GM21381 (cell line): ENCODE measurements at regions not wholly inside any gene's neighbourhood (a gene's known extent, or its start where the extent isn't known, plus 50 kb on each side); places are given as distances from the start of the nearest gene placed in this dataset.
"Not testable (repeated sequence)": the region's sequence is repeated elsewhere in the genome, so short reads cannot be mapped to it uniquely, and the experiment has no call there.

Source experiments
- ATAC-seq: cut with Tn5 transposase; IDR thresholded peaks from one replicate; pipeline ENCODE4 v1.9.1; 2021; ENCODE audit warnings: mild to moderate bottlenecking, moderate library complexity; ENCODE audit not compliant: unreplicated experiment

GRCh38 chr2:19207452-19207851 is 151.0 kb downstream of the OSR1 start:
- no peak for ATAC-seq

DNA sequence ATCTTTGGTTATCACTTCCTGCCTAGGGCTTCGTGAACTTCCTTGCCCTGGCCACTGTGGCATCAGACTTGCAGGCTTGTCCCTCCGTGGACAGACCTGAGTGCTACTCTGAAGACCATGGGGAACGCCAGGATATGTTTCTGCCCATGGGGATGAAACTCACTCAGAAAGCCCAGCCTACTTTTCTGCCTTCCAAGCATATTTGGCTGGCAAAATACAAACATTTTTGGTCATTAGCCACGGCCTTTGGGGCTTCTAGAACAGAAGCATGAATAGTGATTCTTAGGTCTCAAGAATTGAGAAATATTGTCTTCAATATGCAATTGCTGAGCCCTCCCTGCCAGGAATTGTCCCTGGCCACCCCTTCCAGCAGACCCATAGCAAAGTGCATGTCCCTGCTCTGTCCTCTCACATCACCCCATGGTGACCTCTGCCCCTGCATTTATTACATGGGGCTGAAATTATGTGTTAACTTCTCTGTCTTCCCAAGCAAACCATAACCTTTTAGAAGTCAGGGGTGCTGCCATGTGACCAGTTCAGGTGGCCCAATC is 152.4 kb downstream of the OSR1 start:
- no peak for ATAC-seq

DNA sequence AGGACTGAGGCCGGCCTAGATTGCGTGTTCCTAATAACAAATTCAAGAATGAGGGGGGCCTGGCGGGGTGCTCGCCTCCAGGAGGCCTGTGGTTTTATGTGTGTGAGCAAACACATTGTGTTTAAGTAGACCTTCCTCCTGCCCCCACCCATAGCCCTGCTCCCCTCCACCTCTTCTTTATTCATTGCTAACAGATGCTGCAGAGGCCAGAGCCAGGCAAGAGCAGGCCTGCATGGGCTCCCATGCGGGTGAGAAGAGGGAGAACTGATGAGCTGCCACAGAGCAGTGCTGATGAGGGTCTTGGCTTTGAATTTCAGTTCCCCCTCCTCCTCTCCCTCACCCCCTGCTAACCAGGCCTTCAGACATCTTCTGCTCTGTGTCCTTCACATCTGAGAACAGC is 154.6 kb downstream of the OSR1 start:
- no peak for ATAC-seq

- ATAC-seq, result no peak
These were observed 156.4 kb downstream of the OSR1 start for GRCh38 chr2:19201911-19202462.

GRCh38 chr2:19198381-19198780 is 160.0 kb downstream of the OSR1 start:
- ATAC-seq, result no peak

DNA sequence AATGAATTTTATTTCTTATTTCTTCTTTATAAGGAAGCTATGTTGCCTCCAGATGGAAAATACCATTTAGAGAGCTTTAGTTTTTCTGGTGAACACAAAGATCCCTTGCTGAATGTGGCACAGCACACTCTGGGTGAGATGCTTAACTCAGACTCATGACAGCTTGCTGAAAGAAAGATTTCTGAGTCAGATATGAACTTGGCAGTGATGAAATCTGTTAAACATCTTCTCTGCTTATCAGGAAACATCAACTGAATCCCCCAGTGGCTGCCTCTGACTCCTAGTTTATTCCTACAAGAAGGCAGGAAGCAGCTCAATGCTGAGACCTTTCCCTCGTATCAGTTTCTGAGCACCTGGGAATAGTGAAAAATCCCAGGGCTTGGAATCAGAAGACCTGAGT is 162.8 kb downstream of the OSR1 start:
- ATAC-seq, result no peak

GRCh38 chr2:19189391-19189790 is 169.0 kb downstream of the OSR1 start:
- no peak for ATAC-seq

- ATAC-seq, result no peak
These were observed 171.0 kb downstream of the OSR1 start for GRCh38 chr2:19187323-19188020.

- no peak for ATAC-seq
These were observed 173.3 kb downstream of the OSR1 start for GRCh38 chr2:19185086-19185485.

DNA sequence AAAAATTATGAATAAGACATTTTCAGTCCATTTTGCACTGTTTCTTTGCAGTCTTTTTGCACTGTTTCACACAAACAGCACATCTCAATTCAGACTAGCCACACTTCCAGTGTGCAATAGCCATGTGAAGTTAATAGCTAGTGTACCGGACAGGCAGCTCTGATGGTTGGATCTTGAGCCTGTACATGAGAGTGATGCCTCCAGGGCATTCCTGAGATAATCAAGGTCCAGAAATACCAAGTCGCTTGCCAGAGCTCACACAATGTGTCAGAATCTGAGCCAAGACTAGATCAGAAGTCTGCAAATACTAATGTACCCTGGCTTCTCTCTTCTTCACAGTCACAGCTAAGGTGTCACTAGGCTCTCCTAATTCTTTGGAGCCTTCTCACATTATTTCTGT is 180.2 kb downstream of the OSR1 start:
- ATAC-seq, result no peak

DNA sequence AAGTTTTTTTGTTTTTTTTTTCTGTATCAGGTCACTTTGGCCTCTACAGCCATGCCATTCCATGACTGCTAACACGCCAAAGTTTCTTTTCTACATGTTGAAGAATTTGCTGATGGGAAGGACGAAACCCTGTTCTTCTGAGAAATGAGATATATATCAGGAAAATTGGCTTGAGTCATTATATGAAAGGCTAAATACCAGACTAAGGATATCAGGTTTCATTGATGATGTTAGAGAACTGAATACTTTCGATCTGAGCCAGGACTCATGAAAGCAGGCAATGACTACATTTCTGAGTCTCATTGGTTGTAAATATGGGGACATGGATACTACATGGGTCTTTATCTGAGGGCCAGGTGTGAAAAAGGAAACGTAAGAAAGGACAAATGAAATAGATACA is 181.4 kb downstream of the OSR1 start:
- ATAC-seq, result no peak

GRCh38 chr2:19176172-19176852 is 182.1 kb downstream of the OSR1 start:
- no peak for ATAC-seq

DNA sequence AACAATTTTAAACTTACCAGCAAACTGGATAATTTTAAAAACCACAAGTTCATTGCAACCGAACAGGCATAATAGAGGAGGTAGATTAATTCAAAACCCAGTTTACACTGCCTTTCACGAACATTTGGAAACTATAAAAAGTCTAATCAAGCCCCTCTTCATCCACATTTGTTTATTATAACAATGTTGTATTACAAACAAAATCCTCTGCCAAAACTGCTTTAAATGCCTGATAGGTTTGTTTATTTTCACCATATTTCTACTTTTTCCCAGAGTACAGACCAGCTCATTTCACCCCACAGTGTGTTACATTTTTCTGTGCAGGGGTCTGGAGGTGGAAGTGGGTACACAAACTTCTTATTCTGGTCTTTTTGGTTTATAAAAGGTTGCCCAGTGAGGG is 184.2 kb downstream of the OSR1 start:
- no peak for ATAC-seq

- no peak for ATAC-seq
These were observed 187.0 kb downstream of the OSR1 start for GRCh38 chr2:19171409-19171808.

DNA sequence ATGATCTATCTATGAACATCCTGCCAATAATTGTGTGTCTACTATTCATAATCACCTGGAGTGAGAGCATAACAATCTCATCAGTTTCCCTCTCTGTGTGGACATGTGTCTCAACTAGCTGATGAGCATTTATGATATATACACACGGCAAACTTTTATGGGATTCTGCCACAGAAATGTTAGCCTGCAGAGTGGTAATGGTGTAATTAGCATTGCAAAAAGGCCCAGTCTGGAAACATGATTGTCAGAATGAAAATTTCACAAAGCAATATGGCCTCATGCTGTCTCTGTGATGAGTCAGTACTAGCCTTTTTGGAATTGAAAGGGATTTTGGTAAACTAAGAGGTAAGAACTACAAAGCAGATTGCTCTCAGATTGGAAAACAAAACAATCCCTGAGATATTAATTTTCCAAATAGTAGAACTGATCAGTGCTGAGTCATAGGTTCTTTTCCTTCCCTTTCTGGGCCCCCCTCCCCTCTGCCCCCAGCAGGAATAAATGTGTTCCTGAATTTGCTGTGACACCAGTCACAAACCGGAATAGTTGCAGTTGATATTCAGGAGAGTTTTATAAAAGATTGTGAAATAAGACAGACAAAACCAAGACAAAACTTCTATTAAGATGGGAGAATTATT is 189.2 kb downstream of the OSR1 start:
- ATAC-seq, result no peak

- ATAC-seq, result not testable (repeated sequence)
These were observed 194.3 kb downstream of the OSR1 start for GRCh38 chr2:19164099-19164498.

DNA sequence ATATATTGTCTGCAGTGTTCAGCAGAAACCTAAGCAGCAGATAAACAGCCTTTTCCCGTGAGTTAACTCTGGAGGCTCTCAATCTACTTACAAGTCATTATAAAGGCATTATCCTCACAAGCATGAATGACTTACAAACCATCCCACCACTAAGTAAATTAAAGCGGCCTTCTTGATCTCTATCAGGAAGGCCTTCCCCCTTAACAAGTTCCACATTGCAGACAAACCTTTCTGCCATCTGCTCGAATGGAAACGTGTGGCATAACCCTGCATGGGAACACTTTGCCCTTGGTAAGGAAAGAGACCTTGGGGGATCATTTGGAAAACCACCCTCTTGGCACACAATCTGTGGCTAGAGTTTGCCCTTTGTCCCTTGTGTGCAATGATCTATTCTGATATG is 199.5 kb downstream of the OSR1 start:
- no peak for ATAC-seq

- no peak for ATAC-seq
These were observed 200.2 kb downstream of the OSR1 start for GRCh38 chr2:19158211-19158610.

DNA sequence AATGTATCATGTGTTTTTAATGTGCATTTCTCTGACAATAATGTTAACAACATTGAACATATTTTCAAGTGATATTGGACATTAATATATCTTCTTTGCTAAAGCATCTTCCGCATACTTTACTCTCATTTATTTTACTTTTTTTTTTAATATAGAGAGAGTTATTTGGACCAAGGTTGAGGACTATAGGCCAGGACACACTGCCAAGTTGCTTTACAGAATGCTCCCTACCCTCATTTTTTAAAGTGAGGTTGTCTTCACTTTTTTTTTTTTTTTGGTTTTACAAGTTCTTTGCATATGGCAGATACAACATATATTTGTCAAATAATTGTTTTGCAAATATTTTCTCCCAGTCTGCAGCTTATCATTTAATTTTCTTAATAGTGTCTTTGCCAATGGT is 201.8 kb downstream of the OSR1 start:
- ATAC-seq, result no peak

GRCh38 chr2:19150726-19151125 is 207.7 kb downstream of the OSR1 start:
- ATAC-seq, result no peak

GRCh38 chr2:19146867-19147266 is 211.6 kb downstream of the OSR1 start:
- ATAC-seq, result no peak
